GM12878 (cell line): ENCODE measurements at regions not wholly inside any gene's neighbourhood (a gene's known extent, or its start where the extent isn't known, plus 50 kb on each side); places are given as distances from the start of the nearest gene placed in this dataset.

Experiments
- CHD2 ChIP-seq: IDR thresholded peaks from 2 replicates; pipeline ENCODE4 v1.6.1; 2011; ENCODE audit warnings: low read depth, low read length, improper control_type of control experiment, borderline replicate concordance
- MYB ChIP-seq: fragments of 150-350 bp; IDR thresholded peaks from 2 replicates; pipeline ENCODE4 v1.6.1; 2014; ENCODE audit warnings: mild to moderate bottlenecking, low read depth, low read length, borderline replicate concordance
- NFXL1 ChIP-seq: fragments of 450-650 bp; IDR thresholded peaks from 2 replicates; pipeline ENCODE4 v1.6.1; 2017; ENCODE audit warnings: antibody characterized with exemption, mild to moderate bottlenecking, borderline replicate concordance
- RB1 ChIP-seq: fragments of 450-650 bp; formaldehyde crosslinking; IDR thresholded peaks from 2 replicates; pipeline ENCODE4 v1.6.1; 2017; ENCODE audit warnings: mild to moderate bottlenecking, borderline replicate concordance
- RELA ChIP-seq: fragments of 450-650 bp; IDR thresholded peaks from 2 replicates; pipeline ENCODE4 v1.8.0; 2014; ENCODE audit warnings: borderline replicate concordance; ENCODE audit not compliant: partially characterized antibody
- SMAD5 ChIP-seq: IDR thresholded peaks from 2 replicates; pipeline ENCODE4 v1.6.1; 2016; ENCODE audit warnings: antibody characterized with exemption, low read depth
- SRF ChIP-seq, 2 experiments: IDR thresholded peaks; 2 replicates each; pipeline ENCODE4 v1.6.1; 2011; ENCODE audit warnings: low read depth in 2 of 2, low read length in 2 of 2, mild to moderate bottlenecking in 1 of 2, moderate library complexity in 1 of 2
- TAF1 ChIP-seq: IDR thresholded peaks from 2 replicates; pipeline ENCODE4 v1.6.1; 2011; ENCODE audit warnings: mild to moderate bottlenecking, low read depth, low read length, borderline replicate concordance
- YY1 ChIP-seq: IDR thresholded peaks from 2 replicates; pipeline ENCODE4 v1.6.1; 2011; ENCODE audit warnings: low read depth, mild to moderate bottlenecking, low read length
- TF ChIP-seq, protein P1 (sequence below): fragments of 450-650 bp; IDR thresholded peaks from 2 replicates; pipeline ENCODE4 v1.6.1; 2017; ENCODE audit warnings: mild to moderate bottlenecking
- TF ChIP-seq, protein P2 (sequence below): fragments of 450-650 bp; conservative IDR thresholded peaks from 2 replicates; pipeline ENCODE4 v1.6.1; 2017; ENCODE audit warnings: mild to moderate bottlenecking, moderate library complexity
- TF ChIP-seq, protein P3 (sequence below): IDR thresholded peaks from 2 replicates; pipeline ENCODE4 v1.6.1; 2012; ENCODE audit warnings: low read depth, low read length, improper control_type of control experiment
- TF ChIP-seq, protein P4 (sequence below): fragments of 150-350 bp; IDR thresholded peaks from 2 replicates; pipeline ENCODE4 v1.6.1; 2016; ENCODE audit warnings: low read depth, low read length
- TF ChIP-seq, protein P5 (sequence below): IDR thresholded peaks from 2 replicates; pipeline ENCODE4 v1.6.1; 2012; ENCODE audit warnings: low read length, inconsistent platforms
- TF ChIP-seq, protein P6 (sequence below): fragments of 450-650 bp; formaldehyde crosslinking; IDR thresholded peaks from 2 replicates; pipeline ENCODE4 v1.5.0; 2022; ENCODE audit warnings: mild to moderate bottlenecking, missing genetic modification characterization
- TF ChIP-seq, protein P7 (sequence below): fragments of 450-650 bp; IDR thresholded peaks from 2 replicates; pipeline ENCODE4 v1.6.1; 2017; ENCODE audit warnings: borderline replicate concordance

DNA sequence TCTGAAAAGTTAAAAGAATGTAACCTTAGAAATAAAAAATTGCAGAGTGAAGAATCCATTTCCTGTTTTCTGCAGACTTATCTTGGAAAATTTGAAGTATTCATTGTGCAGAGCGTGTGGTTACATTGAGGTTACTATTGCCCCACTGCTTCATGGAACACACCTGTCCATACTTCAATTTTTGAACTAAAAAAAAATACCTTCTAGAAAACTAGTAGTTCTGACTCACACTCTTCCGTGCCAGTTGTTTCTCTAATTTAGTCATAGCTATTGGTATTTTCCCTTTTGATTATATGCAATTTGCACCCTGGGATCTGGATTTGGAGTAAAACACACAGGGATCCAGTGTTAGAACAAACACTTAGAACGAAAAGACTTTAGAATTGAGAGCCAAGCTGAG lies 111.8 kb upstream of the LYSMD4 start (continued):
- TF ChIP-seq, protein P1, sequence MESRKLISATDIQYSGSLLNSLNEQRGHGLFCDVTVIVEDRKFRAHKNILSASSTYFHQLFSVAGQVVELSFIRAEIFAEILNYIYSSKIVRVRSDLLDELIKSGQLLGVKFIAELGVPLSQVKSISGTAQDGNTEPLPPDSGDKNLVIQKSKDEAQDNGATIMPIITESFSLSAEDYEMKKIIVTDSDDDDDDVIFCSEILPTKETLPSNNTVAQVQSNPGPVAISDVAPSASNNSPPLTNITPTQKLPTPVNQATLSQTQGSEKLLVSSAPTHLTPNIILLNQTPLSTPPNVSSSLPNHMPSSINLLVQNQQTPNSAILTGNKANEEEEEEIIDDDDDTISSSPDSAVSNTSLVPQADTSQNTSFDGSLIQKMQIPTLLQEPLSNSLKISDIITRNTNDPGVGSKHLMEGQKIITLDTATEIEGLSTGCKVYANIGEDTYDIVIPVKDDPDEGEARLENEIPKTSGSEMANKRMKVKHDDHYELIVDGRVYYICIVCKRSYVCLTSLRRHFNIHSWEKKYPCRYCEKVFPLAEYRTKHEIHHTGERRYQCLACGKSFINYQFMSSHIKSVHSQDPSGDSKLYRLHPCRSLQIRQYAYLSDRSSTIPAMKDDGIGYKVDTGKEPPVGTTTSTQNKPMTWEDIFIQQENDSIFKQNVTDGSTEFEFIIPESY = no peak
- no peak for TF ChIP-seq SRF (IDR thresholded peaks at IDR 0.05; ENCODE audit: low read depth in 2 of 2, low read length in 2 of 2)
- TF ChIP-seq CHD2 = no peak
- TF ChIP-seq, protein P2, sequence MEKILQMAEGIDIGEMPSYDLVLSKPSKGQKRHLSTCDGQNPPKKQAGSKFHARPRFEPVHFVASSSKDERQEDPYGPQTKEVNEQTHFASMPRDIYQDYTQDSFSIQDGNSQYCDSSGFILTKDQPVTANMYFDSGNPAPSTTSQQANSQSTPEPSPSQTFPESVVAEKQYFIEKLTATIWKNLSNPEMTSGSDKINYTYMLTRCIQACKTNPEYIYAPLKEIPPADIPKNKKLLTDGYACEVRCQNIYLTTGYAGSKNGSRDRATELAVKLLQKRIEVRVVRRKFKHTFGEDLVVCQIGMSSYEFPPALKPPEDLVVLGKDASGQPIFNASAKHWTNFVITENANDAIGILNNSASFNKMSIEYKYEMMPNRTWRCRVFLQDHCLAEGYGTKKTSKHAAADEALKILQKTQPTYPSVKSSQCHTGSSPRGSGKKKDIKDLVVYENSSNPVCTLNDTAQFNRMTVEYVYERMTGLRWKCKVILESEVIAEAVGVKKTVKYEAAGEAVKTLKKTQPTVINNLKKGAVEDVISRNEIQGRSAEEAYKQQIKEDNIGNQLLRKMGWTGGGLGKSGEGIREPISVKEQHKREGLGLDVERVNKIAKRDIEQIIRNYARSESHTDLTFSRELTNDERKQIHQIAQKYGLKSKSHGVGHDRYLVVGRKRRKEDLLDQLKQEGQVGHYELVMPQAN = no peak
- no peak for TF ChIP-seq NFXL1
- TF ChIP-seq TAF1 = no peak
- TF ChIP-seq, protein P3, sequence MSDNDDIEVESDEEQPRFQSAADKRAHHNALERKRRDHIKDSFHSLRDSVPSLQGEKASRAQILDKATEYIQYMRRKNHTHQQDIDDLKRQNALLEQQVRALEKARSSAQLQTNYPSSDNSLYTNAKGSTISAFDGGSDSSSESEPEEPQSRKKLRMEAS = no peak
- TF ChIP-seq, protein P4, sequence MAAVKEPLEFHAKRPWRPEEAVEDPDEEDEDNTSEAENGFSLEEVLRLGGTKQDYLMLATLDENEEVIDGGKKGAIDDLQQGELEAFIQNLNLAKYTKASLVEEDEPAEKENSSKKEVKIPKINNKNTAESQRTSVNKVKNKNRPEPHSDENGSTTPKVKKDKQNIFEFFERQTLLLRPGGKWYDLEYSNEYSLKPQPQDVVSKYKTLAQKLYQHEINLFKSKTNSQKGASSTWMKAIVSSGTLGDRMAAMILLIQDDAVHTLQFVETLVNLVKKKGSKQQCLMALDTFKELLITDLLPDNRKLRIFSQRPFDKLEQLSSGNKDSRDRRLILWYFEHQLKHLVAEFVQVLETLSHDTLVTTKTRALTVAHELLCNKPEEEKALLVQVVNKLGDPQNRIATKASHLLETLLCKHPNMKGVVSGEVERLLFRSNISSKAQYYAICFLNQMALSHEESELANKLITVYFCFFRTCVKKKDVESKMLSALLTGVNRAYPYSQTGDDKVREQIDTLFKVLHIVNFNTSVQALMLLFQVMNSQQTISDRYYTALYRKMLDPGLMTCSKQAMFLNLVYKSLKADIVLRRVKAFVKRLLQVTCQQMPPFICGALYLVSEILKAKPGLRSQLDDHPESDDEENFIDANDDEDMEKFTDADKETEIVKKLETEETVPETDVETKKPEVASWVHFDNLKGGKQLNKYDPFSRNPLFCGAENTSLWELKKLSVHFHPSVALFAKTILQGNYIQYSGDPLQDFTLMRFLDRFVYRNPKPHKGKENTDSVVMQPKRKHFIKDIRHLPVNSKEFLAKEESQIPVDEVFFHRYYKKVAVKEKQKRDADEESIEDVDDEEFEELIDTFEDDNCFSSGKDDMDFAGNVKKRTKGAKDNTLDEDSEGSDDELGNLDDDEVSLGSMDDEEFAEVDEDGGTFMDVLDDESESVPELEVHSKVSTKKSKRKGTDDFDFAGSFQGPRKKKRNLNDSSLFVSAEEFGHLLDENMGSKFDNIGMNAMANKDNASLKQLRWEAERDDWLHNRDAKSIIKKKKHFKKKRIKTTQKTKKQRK = no peak
- TF ChIP-seq, protein P5, sequence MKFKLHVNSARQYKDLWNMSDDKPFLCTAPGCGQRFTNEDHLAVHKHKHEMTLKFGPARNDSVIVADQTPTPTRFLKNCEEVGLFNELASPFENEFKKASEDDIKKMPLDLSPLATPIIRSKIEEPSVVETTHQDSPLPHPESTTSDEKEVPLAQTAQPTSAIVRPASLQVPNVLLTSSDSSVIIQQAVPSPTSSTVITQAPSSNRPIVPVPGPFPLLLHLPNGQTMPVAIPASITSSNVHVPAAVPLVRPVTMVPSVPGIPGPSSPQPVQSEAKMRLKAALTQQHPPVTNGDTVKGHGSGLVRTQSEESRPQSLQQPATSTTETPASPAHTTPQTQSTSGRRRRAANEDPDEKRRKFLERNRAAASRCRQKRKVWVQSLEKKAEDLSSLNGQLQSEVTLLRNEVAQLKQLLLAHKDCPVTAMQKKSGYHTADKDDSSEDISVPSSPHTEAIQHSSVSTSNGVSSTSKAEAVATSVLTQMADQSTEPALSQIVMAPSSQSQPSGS = peak; percentile 46; the same call in 1 of the 2 replicates
- TF ChIP-seq, protein P6, sequence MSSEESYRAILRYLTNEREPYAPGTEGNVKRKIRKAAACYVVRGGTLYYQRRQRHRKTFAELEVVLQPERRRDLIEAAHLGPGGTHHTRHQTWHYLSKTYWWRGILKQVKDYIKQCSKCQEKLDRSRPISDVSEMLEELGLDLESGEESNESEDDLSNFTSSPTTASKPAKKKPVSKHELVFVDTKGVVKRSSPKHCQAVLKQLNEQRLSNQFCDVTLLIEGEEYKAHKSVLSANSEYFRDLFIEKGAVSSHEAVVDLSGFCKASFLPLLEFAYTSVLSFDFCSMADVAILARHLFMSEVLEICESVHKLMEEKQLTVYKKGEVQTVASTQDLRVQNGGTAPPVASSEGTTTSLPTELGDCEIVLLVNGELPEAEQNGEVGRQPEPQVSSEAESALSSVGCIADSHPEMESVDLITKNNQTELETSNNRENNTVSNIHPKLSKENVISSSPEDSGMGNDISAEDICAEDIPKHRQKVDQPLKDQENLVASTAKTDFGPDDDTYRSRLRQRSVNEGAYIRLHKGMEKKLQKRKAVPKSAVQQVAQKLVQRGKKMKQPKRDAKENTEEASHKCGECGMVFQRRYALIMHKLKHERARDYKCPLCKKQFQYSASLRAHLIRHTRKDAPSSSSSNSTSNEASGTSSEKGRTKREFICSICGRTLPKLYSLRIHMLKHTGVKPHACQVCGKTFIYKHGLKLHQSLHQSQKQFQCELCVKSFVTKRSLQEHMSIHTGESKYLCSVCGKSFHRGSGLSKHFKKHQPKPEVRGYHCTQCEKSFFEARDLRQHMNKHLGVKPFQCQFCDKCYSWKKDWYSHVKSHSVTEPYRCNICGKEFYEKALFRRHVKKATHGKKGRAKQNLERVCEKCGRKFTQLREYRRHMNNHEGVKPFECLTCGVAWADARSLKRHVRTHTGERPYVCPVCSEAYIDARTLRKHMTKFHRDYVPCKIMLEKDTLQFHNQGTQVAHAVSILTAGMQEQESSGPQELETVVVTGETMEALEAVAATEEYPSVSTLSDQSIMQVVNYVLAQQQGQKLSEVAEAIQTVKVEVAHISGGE (CRISPR knock-in tag) = no peak
- no peak for TF ChIP-seq MYB
- no peak for TF ChIP-seq YY1
- TF ChIP-seq RELA = no peak
- no peak for TF ChIP-seq RB1
- TF ChIP-seq, protein P7, sequence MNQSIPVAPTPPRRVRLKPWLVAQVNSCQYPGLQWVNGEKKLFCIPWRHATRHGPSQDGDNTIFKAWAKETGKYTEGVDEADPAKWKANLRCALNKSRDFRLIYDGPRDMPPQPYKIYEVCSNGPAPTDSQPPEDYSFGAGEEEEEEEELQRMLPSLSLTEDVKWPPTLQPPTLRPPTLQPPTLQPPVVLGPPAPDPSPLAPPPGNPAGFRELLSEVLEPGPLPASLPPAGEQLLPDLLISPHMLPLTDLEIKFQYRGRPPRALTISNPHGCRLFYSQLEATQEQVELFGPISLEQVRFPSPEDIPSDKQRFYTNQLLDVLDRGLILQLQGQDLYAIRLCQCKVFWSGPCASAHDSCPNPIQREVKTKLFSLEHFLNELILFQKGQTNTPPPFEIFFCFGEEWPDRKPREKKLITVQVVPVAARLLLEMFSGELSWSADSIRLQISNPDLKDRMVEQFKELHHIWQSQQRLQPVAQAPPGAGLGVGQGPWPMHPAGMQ = no peak
- TF ChIP-seq SMAD5 = no peak
